Neural cell (in vitro differentiated cells): ENCODE measurements at regions not wholly inside any gene's neighbourhood (a gene's known extent, or its start where the extent isn't known, plus 50 kb on each side); places are given as distances from the start of the nearest gene placed in this dataset.

Source experiments
- H2AFZ ChIP-seq: fragments of 200-600, 300-800 bp; sonication (generic), shearing (Covaris generic); 2 replicates; pipeline ENCODE4 v1.6.0; 2014; ENCODE audit warnings: low read depth, mild to moderate bottlenecking, antibody characterized with exemption, low read length, moderate library complexity
- H3F3A ChIP-seq: fragments of 200-600 bp; shearing (Covaris generic); 2 replicates; pipeline ENCODE4 v1.6.1; 2016; ENCODE audit warnings: mild to moderate bottlenecking, moderate library complexity, mixed read lengths, antibody characterized with exemption, low read length; ENCODE audit not compliant: insufficient read depth, poor library complexity, severe bottlenecking
- H3K27ac ChIP-seq: fragments of 200-600, 300-800 bp; sonication (generic), shearing (Covaris generic); 2 replicates; pipeline ENCODE4 v1.5.1; 2014; ENCODE audit warnings: mild to moderate bottlenecking, low read length, moderate library complexity
- H3K27me3 ChIP-seq: fragments of 300-800, 200-600 bp; sonication (generic), shearing (Covaris generic); 2 replicates; pipeline ENCODE4 v1.6.0; 2014; ENCODE audit warnings: mild to moderate bottlenecking, low read depth, low read length, moderate library complexity; ENCODE audit not compliant: insufficient read depth
- H3K36me3 ChIP-seq: fragments of 300-800, 200-600 bp; sonication (generic), shearing (Covaris generic); 2 replicates; pipeline ENCODE4 v1.5.1; 2014; ENCODE audit warnings: mild to moderate bottlenecking, antibody characterized with exemption, low read length, moderate library complexity; ENCODE audit not compliant: insufficient read depth
- H3K4me2 ChIP-seq: fragments of 300-800, 200-600 bp; sonication (generic), shearing (Covaris generic); 2 replicates; pipeline ENCODE4 v1.6.0; 2014; ENCODE audit warnings: mild to moderate bottlenecking, low read length
- H3K4me3 ChIP-seq: fragments of 300-800, 200-600 bp; sonication (generic), shearing (Covaris generic); 2 replicates; pipeline ENCODE4 v1.5.1; 2014; ENCODE audit warnings: mild to moderate bottlenecking, low read length, moderate library complexity
- H3K79me2 ChIP-seq: fragments of 200-600 bp; shearing (Covaris generic); replicated peaks from 2 replicates; pipeline ENCODE4 v1.6.0; 2014; ENCODE audit warnings: mild to moderate bottlenecking, low read length, moderate library complexity; ENCODE audit not compliant: insufficient read depth
- H3K9ac ChIP-seq: fragments of 300-800, 200-600 bp; sonication (generic), shearing (Covaris generic); 2 replicates; pipeline ENCODE4 v1.6.1; 2016; ENCODE audit warnings: mild to moderate bottlenecking, low read length, mixed read lengths
- H3K9me2 ChIP-seq: fragments of 200-600 bp; shearing (Covaris generic); 2 replicates; pipeline ENCODE4 v1.6.1; 2016; ENCODE audit warnings: mild to moderate bottlenecking, low read length, mixed read lengths; ENCODE audit not compliant: insufficient read depth
- H3K9me3 ChIP-seq: fragments of 200-600, 300-800 bp; sonication (generic), shearing (Covaris generic); 2 replicates; pipeline ENCODE4 v1.6.1; 2016; ENCODE audit warnings: mild to moderate bottlenecking, mixed run types, low read length, moderate library complexity, mixed read lengths
- H4K20me1 ChIP-seq: fragments of 200-600 bp; shearing (Covaris generic); 2 replicates; pipeline ENCODE4 v1.6.1; 2016; ENCODE audit warnings: mild to moderate bottlenecking, mixed run types; ENCODE audit not compliant: insufficient read depth
- EP300 ChIP-seq: fragments of 450-650 bp; conservative IDR thresholded peaks from 2 replicates; pipeline ENCODE4 v1.6.1; 2014; ENCODE audit warnings: antibody characterized with exemption, mild to moderate bottlenecking, moderate library complexity; ENCODE audit not compliant: poor library complexity, severe bottlenecking
- EZH2 ChIP-seq: fragments of 200-600, 300-800 bp; shearing (Covaris generic), sonication (generic); IDR thresholded peaks from 2 replicates; pipeline ENCODE4 v1.6.1; 2014; ENCODE audit warnings: antibody characterized with exemption, low read length, borderline replicate concordance, mild to moderate bottlenecking; ENCODE audit not compliant: insufficient read depth, poor library complexity, severe bottlenecking
- MXI1 ChIP-seq: fragments of 450-650 bp; conservative IDR thresholded peaks from 2 replicates; pipeline ENCODE4 v1.6.1; 2014; ENCODE audit warnings: antibody characterized with exemption, mild to moderate bottlenecking; ENCODE audit not compliant: poor library complexity, severe bottlenecking
- POLR2AphosphoS5 ChIP-seq: IDR thresholded peaks from 2 replicates; pipeline ENCODE4 v1.6.1; 2012
- RAD21 ChIP-seq: fragments of 450-650 bp; conservative IDR thresholded peaks from 2 replicates; pipeline ENCODE4 v1.6.1; 2014; ENCODE audit warnings: antibody characterized with exemption, mild to moderate bottlenecking, moderate library complexity
- SMC3 ChIP-seq: fragments of 450-650 bp; conservative IDR thresholded peaks from 2 replicates; pipeline ENCODE4 v1.6.1; 2014; ENCODE audit warnings: antibody characterized with exemption, mild to moderate bottlenecking, moderate library complexity; ENCODE audit not compliant: poor library complexity
- TAF1 ChIP-seq: IDR thresholded peaks from 2 replicates; pipeline ENCODE4 v1.6.1; 2012; ENCODE audit warnings: low read depth
- TF ChIP-seq, protein P1 (sequence below): fragments of 450-650 bp; IDR thresholded peaks from 2 replicates; pipeline ENCODE4 v1.5.1; 2014; ENCODE audit warnings: antibody characterized with exemption, mild to moderate bottlenecking, moderate library complexity; ENCODE audit not compliant: poor library complexity, severe bottlenecking
- TF ChIP-seq, protein P2 (sequence below): IDR thresholded peaks from 2 replicates; pipeline ENCODE4 v1.6.1; 2012; ENCODE audit warnings: borderline replicate concordance

- no peaks in the 10 kb centered on the region for H4K20me1 ChIP-seq
- no peak overlapping the region for H3K4me2 ChIP-seq
- H3K9me2 ChIP-seq = no peaks in the 10 kb centered on the region
- H3K4me3 ChIP-seq = no peak overlapping the region
- H3K27me3 ChIP-seq = no peaks in the 10 kb centered on the region
- H3K27ac ChIP-seq = no peak overlapping the region
- H3K9ac ChIP-seq = no peak overlapping the region
- H3K79me2 ChIP-seq = no peaks in the 10 kb centered on the region
- no peaks in the 10 kb centered on the region for H3K9me3 ChIP-seq
- H3K36me3 ChIP-seq = no peaks in the 10 kb centered on the region
- no peaks in the 10 kb centered on the region for H3F3A ChIP-seq
- no peak overlapping the region for H2AFZ ChIP-seq
- TF ChIP-seq EP300 (no peak), TAF1 (no peak), EZH2 (no peak), RAD21 (no peak)
- TF ChIP-seq, protein P1, sequence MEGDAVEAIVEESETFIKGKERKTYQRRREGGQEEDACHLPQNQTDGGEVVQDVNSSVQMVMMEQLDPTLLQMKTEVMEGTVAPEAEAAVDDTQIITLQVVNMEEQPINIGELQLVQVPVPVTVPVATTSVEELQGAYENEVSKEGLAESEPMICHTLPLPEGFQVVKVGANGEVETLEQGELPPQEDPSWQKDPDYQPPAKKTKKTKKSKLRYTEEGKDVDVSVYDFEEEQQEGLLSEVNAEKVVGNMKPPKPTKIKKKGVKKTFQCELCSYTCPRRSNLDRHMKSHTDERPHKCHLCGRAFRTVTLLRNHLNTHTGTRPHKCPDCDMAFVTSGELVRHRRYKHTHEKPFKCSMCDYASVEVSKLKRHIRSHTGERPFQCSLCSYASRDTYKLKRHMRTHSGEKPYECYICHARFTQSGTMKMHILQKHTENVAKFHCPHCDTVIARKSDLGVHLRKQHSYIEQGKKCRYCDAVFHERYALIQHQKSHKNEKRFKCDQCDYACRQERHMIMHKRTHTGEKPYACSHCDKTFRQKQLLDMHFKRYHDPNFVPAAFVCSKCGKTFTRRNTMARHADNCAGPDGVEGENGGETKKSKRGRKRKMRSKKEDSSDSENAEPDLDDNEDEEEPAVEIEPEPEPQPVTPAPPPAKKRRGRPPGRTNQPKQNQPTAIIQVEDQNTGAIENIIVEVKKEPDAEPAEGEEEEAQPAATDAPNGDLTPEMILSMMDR = no peak
These were observed 283.9 kb upstream of the AGA start for GRCh38 chr4:177726111-177726510.

DNA sequence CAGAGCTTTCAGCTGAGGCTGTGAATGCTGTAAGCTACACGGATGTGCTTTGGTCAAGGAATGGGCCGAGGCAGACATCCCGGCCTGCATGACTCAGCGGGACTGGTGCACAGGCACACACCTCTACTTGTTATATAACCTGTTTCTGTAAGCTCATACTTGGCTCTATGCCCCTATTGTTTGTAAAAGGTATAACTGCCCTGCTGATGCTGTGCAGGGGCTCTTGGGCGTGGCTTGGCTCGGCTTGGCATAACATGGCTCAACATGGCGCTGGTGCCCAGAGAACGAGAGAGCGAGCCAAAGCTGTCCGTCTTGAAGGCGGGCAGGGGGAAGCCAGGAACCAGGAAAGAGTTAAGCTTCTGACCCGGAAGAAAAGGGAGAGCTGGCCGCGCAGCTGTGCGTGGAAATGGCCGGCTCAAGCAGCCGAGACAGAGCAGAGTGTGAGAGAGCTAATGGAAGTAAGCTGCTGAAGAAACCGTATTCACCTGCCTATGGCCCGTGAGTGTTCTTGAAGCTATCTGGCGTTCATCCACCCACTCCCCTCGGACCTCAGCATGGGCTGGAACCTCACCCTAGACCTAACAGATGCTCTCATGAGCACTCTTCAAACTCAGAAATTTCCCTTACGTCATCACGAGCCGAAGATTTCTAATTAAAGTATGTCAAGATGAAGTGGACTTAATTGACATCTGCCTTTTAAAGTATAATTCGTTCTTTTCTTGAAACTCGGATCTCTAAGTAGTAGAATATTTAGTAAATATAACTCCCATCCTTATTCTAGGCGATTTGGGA is 286.3 kb upstream of the AGA start:
- Histone ChIP-seq H3K9ac (no peak overlapping the region), H3K9me2 (no peaks in the 10 kb centered on the region), H2AFZ (no peak overlapping the region), H3K36me3 (no peaks in the 10 kb centered on the region), H3K4me2 (no peak overlapping the region), H3K27ac (no peak overlapping the region), H3K27me3 (no peaks in the 10 kb centered on the region), H3K9me3 (no peaks in the 10 kb centered on the region), H4K20me1 (no peaks in the 10 kb centered on the region), H3K4me3 (no peak overlapping the region), H3K79me2 (no peaks in the 10 kb centered on the region), H3F3A (no peaks in the 10 kb centered on the region)
- TF ChIP-seq, protein P1 = no peak
- no peak for TF ChIP-seq EZH2
- TF ChIP-seq MXI1 = no peak
- no peak for TF ChIP-seq TAF1
- TF ChIP-seq RAD21 = no peak
- TF ChIP-seq SMC3 = no peak
- no peak for TF ChIP-seq POLR2AphosphoS5
- no peak for TF ChIP-seq EP300
- TF ChIP-seq, protein P2, sequence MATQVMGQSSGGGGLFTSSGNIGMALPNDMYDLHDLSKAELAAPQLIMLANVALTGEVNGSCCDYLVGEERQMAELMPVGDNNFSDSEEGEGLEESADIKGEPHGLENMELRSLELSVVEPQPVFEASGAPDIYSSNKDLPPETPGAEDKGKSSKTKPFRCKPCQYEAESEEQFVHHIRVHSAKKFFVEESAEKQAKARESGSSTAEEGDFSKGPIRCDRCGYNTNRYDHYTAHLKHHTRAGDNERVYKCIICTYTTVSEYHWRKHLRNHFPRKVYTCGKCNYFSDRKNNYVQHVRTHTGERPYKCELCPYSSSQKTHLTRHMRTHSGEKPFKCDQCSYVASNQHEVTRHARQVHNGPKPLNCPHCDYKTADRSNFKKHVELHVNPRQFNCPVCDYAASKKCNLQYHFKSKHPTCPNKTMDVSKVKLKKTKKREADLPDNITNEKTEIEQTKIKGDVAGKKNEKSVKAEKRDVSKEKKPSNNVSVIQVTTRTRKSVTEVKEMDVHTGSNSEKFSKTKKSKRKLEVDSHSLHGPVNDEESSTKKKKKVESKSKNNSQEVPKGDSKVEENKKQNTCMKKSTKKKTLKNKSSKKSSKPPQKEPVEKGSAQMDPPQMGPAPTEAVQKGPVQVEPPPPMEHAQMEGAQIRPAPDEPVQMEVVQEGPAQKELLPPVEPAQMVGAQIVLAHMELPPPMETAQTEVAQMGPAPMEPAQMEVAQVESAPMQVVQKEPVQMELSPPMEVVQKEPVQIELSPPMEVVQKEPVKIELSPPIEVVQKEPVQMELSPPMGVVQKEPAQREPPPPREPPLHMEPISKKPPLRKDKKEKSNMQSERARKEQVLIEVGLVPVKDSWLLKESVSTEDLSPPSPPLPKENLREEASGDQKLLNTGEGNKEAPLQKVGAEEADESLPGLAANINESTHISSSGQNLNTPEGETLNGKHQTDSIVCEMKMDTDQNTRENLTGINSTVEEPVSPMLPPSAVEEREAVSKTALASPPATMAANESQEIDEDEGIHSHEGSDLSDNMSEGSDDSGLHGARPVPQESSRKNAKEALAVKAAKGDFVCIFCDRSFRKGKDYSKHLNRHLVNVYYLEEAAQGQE = no peak
